HCT116 (cell line): ENCODE measurements at regions not wholly inside any gene's neighbourhood (a gene's known extent, or its start where the extent isn't known, plus 50 kb on each side); places are given as distances from the start of the nearest gene placed in this dataset.

Source experiments
- CTCF ChIP-seq, 3 experiments: fragments of 200-600 bp in 1 of 3; sonication (generic) in 1 of 3; IDR thresholded peaks in 2 of 3; conservative IDR thresholded peaks in 1 of 3; 2 replicates each; pipeline ENCODE4 v1.5.1; 2012 to 2017; ENCODE audit warnings: low read depth in 2 of 3, low read length in 2 of 3, antibody characterized with exemption in 1 of 3, borderline replicate concordance in 1 of 3, control low read depth in 1 of 3, mild to moderate bottlenecking in 1 of 3, mixed read lengths in 1 of 3, mixed run types in 1 of 3, moderate library complexity in 1 of 3; ENCODE audit not compliant: insufficient read depth in 1 of 3
- EZH2 ChIP-seq: fragments of 200-600 bp; sonication (generic); IDR thresholded peaks from 2 replicates; pipeline ENCODE4 v1.6.1; 2017; ENCODE audit warnings: antibody characterized with exemption, mixed run types
- MAX ChIP-seq: IDR thresholded peaks from 2 replicates; pipeline ENCODE4 v1.6.1; 2012
- POLR2A ChIP-seq: IDR thresholded peaks from 2 replicates; pipeline ENCODE4 v1.7.0; 2011; ENCODE audit warnings: borderline replicate concordance; ENCODE audit not compliant: insufficient read depth, insufficient read length; ENCODE audit errors: extremely low read depth
- POLR2AphosphoS5 ChIP-seq: IDR thresholded peaks from 2 replicates; pipeline ENCODE4 v1.6.1; 2011; ENCODE audit warnings: mild to moderate bottlenecking, low read depth, low read length, moderate library complexity

- TF ChIP-seq CTCF (IDR thresholded peaks at IDR 0.05 in 2 of 3, conservative IDR thresholded peaks at IDR 0.05 in 1 of 3; ENCODE audit: borderline replicate concordance in 1 of 3, insufficient read depth in 1 of 3, low read depth in 2 of 3, low read length in 2 of 3) (no peak), POLR2AphosphoS5 (no peak), MAX (no peak), POLR2A (no peak), EZH2 (no peak)
Observed at GRCh38 chr16:85550422-85550864, 62.7 kb upstream of the GSE1 start.
